HG03097 (cell line): ENCODE measurements at regions not wholly inside any gene's neighbourhood (a gene's known extent, or its start where the extent isn't known, plus 50 kb on each side); places are given as distances from the start of the nearest gene placed in this dataset.

Source experiments
- ATAC-seq: cut with Tn5 transposase; IDR thresholded peaks from one replicate; pipeline ENCODE4 v1.9.1; 2021; ENCODE audit not compliant: unreplicated experiment, low FRiP score

DNA sequence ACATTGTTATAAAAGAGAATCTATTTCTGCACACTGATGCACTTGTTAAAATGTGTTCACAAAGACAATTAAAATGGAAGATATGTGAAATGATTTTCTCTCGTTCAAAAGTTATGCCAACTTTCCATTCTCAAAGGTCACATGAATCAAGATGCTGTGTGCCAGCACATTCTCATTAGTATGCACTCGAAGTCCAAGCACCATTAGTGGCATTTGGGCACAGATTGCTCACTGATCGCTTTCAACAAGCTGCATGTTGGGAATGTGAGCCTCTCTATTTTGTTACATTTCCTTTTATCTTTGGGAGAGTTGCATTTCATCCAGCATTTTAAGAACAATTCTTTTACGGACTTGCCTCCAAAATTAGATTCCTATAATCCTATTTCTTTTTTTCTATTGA is 398.9 kb downstream of the FBXO15 start:
- no peak for ATAC-seq

DNA sequence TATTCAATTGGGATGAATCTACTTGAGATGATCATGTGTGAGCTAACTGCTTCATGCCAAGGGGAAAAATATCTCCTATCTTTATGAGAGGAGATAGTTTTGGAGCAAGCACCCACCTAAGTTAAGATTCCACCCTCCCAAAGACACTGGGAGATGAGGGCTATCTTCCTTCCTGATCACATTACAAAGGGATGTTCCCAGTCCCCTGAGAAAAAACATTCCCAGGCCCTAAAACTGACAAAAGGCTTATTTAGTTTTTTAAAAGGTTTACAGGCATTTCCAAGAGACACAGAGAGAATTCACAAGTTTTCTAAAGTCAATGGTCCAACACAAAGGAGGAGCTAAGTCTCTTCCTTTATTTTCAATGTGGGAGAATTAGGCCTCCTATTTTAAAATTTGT is 401.5 kb downstream of the FBXO15 start:
- no peak for ATAC-seq

DNA sequence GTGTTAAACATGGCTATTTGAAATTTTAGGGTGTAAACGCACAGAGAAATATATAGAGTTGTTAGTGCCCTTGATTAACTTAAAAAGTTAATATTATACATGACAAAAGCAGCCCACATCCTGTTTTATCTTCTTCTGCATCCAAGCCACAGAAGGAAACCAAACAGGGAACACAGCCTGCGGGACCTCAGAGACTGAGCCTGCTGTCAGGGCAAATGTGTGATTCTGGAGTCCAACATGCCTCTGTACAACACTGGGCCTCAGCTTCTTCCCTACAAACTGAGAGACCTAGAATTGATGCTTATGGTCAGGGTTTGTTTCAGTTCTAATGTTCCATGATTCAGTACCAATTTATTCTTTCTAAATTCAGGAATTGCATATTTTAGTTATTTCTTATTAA is 404.7 kb downstream of the FBXO15 start:
- no peak for ATAC-seq

DNA sequence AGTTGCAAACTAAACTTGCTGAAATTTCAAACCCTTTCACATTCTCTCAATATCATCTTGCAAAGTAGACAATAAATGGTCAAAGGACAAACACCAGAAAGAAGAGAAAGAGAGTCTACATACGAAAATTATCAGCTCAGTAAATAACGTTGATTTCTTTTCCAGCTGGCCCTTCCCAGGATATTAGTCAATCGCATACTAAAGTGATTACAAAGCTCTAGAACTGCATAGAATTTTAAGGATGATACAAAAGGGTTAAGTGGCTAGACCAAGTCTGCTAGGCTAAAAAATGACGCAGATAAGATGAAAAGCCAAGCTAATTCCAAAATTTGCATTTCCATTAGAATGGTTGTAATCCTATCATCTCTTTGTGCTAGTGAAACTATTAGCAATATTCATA is 405.7 kb downstream of the FBXO15 start:
- no peak for ATAC-seq

DNA sequence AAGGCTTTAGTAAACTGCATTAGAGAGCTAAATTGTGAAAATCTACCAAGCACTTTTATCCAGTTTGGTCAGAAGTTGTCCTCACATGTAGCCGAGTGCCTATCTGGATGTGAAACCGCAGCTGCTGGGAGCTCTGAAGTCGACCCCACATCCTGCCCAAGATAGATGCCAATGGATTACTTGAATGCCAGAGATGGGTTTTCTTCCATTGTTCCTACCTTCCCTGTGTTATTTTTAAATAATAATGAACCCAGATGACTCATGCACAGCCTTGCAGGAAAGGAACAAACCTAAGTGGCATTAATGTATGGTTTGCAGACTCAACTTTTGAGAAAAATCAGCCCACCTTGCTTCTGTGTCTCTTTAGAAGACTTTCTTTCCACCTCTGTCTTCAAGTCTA is 408.5 kb downstream of the FBXO15 start:
- ATAC-seq = no peak

DNA sequence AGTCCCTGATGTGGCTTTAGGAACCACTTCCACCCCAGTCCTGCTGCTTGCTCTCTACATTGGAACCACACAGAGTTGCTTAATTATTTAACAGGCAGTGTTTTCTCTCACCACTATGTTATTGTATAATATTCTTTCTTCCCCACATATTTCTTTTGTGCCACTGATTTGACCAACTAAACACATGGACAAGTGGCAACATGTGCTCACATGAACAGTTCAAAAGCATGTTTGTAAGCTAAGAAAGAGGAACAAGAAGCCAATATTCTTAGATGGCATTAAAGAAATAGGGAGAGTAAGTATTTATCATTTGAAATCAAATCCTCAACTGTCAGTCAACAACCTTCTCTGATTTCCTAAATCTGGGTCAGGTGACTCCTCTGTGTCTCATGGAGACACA is 409.6 kb downstream of the FBXO15 start:
- ATAC-seq = no peak

DNA sequence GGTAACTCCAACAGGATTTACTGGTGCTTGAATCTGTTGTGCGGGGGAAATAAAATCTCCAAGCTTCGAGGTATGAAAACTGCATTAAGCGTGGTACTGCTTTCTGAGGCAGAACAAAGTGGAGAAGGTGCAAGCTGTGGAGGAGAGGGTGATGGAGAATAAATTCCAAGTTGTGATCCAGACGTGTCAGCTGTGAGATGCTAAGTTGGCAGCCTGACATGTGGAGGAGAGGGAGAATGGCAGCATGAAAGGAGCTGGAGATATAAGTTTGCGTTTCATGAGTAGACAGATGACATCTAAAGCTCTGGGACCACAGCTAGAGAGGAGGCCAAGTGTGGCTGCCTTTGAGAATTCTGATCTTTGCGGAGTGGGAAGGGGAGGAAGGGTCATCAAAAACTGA is 411.8 kb downstream of the FBXO15 start:
- no peak for ATAC-seq

DNA sequence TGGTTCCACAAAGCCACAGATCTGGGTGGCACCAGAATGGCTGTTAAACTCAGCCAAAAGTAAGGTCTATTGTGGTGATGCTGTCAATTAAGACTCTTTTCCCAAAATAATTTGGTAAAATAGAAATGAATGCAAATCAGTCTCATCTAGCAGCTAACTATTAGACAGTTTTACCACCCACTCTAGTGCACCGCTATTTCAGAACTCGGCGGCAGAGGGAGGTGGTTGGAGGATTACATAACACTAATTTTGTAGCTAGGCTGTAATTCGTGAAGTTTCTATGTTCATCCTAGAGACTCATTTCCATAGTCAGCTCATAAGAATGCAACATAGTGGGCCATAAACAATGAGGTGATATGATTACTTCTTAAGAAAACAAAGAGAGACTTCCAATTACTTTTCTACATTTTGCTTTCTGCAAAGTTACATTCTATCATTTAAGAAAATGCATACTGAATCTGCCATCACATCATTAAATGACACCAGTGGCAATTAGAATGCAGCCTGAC is 413.8 kb downstream of the FBXO15 start:
- no peak for ATAC-seq

DNA sequence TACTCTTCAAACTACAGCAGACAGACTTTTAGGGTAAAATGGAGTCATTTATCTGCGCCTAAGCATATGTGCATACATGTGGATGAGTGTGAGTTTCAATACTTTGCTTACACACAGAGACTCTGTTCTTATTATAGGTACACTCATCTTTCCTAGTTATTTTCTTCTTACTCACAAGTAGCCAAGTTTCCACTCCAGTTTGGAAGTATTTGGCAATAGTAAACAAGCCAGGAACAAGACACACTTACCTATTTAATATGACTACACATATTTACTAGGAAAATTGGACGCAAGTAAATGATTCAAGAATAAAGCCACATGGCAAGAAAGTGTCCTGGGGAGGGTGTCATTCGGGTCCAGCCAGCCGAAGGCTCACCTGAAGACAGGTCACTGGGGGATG is 414.3 kb downstream of the FBXO15 start:
- ATAC-seq = no peak

DNA sequence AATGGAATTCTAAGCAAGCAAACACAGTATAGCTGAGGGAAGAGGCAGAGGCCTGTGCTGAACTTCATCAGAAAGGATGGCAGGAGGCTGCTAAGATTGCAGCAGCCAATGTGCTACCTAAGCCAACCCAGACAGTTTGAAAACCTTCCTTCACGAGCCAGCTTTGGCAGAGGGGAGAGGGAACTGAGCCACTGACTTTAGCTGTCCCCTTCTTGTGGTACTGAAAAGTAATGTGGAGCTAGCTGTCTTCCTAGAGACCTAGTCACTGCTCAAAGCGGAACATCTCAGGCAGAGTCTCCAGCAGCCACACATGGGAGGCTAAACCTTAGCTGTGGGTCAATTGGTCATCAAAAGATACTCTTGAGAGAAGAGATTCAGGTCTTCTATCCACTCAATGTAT is 419.0 kb downstream of the FBXO15 start:
- ATAC-seq = no peak

DNA sequence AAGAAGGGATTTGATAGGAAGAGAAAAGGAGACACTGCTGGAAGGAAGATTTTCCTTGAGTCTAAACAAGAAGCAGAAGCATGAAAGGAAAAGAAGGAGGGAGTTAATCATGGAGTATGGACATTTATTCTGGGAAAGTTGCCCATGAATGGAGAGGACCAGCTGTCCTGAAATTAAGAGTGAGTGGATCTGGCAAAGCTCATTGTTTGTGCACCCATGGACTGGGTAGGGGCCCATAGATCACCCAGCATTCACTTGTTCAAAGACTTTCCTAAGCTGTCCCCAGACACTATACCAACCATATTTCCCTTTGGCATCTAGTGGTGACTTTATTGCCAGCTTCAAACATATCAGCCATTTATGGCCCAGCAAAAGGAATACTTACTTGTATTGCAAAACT is 422.7 kb downstream of the FBXO15 start:
- no peak for ATAC-seq

DNA sequence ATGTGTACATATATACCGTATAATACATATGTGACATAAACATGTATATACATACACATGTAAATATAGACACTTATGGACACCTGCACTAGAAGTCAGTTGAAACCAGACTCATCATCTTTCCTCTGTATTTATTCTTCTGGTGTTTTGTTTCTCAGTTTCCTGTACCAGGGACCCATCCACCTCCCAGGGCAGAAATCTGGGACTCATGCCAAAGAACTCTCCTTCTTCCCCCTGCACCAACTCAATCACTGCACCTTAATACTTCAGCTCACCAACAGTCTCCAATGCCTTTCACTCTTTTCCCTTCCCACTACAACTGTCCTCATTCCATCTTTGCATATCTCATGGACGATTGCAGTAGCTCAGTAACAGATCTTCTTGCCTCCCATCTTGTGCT is 428.0 kb downstream of the FBXO15 start:
- ATAC-seq = no peak

DNA sequence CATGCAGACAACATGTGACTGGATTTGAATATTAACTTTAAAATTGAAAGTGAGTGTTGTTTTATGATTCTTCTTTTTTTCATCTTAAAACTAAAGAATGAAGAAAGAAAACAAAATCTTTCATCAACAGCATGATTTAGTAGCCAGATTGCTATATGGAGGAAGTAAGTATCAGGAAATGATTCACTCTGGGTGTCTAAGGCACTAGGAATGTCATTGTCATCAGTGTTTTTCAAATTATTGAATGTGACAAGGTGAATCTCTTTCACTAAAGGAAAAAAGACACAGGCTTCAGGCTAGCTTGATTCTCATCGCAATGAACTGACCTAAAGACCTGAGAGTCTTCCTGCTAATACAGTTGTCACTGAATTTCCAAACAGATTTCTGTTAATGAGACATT is 430.1 kb downstream of the FBXO15 start:
- no peak for ATAC-seq

DNA sequence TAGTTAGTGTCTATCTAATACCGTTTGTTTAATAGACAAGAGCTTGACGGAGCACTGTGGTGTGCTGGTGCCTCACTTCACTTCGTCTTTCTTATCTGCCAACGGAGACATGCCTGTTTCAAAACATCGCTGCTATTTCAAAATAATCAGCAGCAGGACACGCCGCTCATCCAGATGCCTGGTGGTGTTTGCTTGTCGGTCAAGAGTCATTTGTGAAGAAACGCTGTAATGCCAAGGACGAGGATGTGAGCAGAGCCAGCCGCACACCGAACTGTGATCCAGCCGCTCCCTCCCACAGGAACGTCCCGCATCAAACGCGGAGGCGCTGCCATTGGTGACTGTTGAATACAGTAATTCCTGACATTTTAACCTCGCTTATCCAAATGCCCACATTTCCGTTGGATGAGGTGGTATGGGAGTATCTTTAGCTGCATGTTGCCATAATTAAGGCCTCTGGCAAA is 432.4 kb downstream of the FBXO15 start:
- no peak for ATAC-seq

DNA sequence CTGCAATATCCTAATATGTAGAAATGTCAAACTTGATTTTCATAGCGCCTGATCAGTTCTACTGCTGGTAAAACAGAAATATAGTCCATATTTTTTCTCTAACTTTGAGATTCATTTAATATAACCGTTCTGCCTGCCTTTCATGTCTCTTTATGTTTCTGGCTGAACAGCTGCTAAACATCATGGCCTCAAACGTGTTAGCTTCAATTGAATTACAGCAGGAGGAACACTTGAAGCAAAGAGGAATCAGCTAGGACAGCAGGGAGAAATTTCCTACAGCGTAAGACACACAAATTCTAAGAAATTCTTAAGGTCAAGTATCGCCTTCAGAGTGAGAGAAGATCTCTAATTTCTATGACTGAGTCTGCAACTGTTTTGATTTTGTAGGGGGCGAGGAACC is 433.2 kb downstream of the FBXO15 start:
- ATAC-seq = no peak

DNA sequence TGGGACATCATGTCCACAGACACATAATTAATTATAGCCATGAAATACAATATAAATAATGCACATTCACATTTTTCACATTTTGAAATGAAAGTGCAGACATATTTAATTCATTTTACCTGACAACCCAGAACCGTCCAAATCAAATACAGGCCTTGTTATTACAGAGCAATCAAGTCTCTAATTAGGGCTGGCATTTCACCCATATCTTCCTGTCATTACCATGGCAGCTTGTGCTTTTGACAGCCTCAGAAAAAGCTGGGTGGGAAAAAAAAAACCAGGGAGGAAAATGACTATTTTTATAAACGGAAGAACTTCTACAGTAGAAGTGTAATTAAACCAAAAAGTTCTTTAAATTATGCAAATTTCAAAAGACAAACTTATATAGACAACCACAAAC is 436.4 kb downstream of the FBXO15 start:
- no peak for ATAC-seq

DNA sequence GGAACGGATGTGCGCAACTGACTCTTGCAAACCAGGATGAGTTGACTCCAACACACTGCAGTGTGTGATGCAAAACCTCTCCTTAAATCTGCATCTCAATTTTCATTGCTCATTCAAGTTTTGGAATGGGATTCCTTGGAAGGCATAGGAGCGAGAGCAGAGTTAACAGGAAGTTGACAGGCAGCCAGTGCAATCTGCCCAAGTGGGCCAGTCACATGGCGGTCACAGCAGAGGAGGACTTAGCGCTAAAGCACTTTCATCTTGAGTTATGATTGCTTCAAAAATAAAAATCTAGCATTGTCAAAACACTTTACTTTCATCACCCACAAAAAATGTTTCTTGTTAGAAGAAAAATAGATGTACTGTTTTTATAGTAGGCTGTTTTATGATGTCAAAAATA is 439.0 kb downstream of the FBXO15 start:
- no peak for ATAC-seq

DNA sequence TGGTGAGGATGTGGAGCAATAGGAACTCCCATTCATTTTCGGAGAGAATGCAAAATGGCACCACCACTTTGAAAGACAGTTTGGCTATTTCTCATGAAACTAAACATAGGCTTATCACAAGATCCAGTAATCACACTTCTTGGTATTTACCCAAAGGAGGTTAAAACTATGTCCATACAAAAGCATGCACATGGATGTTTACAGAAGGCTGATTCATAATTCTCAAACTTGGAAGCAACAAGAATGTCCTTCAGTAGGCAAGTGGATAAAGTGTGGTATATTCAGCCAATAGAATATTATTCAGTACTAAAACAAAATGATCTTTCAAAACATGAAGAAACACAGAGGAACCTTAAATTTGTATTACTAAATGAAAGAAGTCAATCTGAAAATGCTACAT is 440.6 kb downstream of the FBXO15 start:
- no peak for ATAC-seq

DNA sequence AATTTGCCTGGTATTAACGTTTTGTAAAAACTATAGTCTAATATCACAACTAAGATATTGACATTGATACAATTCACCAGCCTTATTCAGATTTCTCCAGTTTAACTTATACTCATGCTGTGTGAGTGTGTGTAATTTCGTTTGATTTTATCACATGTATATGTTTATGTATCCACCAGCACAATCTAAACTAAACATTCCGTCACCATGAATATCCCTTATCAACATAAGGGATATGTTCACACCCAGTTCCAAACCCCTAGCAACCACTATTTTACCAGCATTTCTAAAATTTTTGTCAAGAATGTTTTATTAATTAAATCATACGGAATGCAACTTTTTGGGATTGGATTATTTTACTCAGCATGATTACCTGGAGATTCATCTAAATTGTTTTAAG is 450.3 kb downstream of the FBXO15 start:
- ATAC-seq = no peak

DNA sequence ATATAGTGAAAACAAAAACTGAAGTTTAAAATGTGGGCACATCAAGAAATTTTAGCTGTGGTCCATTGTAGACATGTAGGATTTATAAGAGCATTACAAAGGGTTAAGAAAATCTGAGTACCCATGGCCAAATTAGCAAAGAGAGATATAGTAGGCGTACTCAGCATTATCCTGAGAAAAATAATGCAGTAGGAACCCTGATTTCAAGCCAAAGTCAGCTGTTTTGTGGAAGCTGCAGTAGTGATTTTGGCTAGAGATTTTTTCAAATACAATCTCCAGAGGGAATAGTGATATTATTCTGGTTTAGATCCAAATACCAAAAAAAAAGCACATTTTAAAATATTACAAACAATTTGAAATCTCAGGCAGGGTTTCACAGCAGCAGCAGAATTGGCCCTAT is 450.9 kb downstream of the FBXO15 start:
- no peak for ATAC-seq

DNA sequence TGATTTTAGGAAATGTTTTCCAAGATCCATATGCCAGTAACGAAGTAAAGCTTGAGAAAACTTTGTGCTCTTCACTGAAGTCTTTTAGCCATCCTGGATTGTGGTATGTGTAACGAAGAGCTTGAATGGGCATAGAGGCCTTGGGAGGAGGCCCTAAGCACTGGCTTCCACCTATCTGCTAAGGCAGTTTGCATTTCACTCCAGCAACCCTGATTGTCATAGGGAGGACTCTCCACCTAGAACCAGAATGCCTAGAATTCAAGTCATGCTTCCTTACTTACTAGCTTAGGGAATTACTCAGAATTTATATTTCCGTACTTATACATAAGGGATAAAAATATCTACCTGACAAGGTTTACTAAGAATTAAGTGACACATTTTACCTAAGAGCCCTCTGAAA is 451.5 kb downstream of the FBXO15 start:
- no peak for ATAC-seq

DNA sequence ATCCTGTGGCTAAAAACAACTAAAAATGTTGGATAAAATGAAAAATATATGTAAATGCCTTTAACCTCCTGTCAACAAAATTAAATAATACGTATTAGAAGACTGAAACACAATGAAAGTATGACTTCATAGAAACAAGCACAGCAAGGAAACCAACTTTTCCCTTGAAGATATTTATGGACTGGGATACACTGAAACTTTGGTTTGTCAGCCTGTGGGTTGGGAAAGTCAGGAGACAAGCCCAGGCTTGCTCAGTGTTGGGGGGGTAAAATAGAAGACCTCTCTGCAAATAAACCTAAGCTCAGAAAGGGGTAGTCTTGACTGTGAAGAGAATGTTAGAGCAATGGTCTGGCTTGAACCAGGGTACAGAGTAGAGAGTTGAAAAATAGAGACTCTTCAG is 454.5 kb downstream of the FBXO15 start:
- no peak for ATAC-seq

DNA sequence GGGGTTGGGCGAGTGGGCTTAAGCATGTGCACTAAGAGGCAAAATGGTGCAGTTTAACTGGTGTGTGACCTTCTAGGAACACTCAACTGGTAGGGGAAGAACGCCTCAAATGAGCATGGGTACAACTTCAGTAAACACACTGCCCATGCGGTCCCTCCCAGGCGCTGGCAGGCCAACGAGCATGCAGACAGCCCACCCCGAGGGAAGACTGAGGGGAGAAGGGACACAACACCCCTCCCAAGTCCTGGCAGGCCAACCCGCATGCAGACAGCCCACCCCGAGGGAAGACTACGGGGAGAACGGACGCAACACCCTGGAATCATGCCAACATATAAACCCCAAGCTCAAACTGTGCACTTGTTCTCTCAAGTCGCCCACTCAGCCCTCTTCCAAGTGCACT is 456.0 kb downstream of the FBXO15 start:
- no peak for ATAC-seq
